Uterus (tissue), 3 donors: ENCODE measurements at regions not wholly inside any gene's neighbourhood (a gene's known extent, or its start where the extent isn't known, plus 50 kb on each side); places are given as distances from the start of the nearest gene placed in this dataset.

Experiments used
- DNase-seq, 2 donors: peaks; one replicate each; pipeline ENCODE4 v3.0.0-alpha.2; 2019 to 2020
- H3K27ac ChIP-seq, 2 donors: fragments of 200-600 bp; sonication (generic); 1 replicate in 1 of 2; 2 replicates in 1 of 2; pipeline ENCODE4 v1.5.1; 2016 to 2018
- H3K27me3 ChIP-seq, 2 donors: fragments of 200-600 bp; sonication (generic); one replicate each; pipeline ENCODE4 v1.5.1; 2018 to 2019; ENCODE audit warnings: control low read depth in 1 of 2
- H3K36me3 ChIP-seq, 2 donors: fragments of 200-600 bp; sonication (generic); one replicate each; pipeline ENCODE4 v1.5.1; 2019; ENCODE audit warnings: control low read depth in 1 of 2
- H3K4me1 ChIP-seq, 2 donors: fragments of 200-600 bp; sonication (generic); one replicate each; pipeline ENCODE4 v1.5.1; 2018 to 2019; ENCODE audit warnings: control low read depth in 1 of 2
- H3K4me3 ChIP-seq, 2 donors: fragments of 200-600 bp; sonication (generic); 1 replicate in 1 of 2; 2 replicates in 1 of 2; pipeline ENCODE4 v1.5.1; 2018 to 2019; ENCODE audit warnings: mild to moderate bottlenecking in 1 of 2
- H3K9me3 ChIP-seq, 2 donors: fragments of 200-600 bp; sonication (generic); one replicate each; pipeline ENCODE4 v1.5.1; 2019; ENCODE audit warnings: control low read depth in 1 of 2
- CTCF ChIP-seq, 4 experiments: fragments of 200-600 bp in 2 of 4; fragments of 450-650 bp in 2 of 4; sonication (generic) in 2 of 4; IDR thresholded peaks; one replicate each; pipeline ENCODE4 v1.5.1; 2016 to 2019; ENCODE audit warnings: antibody characterized with exemption in 4 of 4, mild to moderate bottlenecking in 2 of 4, moderate library complexity in 1 of 4
- POLR2A ChIP-seq, 2 donors: fragments of 450-650 bp; IDR thresholded peaks; one replicate each; pipeline ENCODE4 v1.6.1; 2016; ENCODE audit warnings: antibody characterized with exemption in 2 of 2, mild to moderate bottlenecking in 1 of 2, moderate library complexity in 1 of 2
- intact Hi-C: fragments of 100-400 bp; cut with DNase I; formaldehyde crosslinking; loops from one replicate; pipeline ENCODE4 v1.15.1; 2023; ENCODE audit warnings: low total_unique reads
- donor health status: DM: yes; HTN: yes; CAD: no.

DNA sequence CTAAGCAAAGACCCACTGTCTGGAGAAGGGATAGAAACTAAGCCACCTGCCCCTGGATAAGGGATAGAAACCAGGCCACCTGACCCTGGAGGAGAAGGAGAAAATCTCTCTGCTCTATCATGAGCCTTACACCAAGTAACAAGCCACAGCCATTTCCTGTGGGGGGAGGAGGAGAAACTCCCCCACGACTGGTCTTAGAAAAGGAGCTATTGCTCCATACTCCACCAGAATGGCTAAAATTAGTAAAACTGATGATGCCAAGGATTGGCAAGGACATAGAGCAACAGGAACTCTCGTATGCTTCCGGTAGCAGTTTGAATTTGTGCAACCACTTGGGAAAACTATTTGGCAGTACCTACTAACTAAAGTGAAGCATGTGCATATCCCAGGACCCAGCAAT, 70.8 kb downstream of the ACTL7B start:
- Histone ChIP-seq H3K36me3 (no peaks in the 10 kb centered on the region), H3K9me3 (no peaks in the 10 kb centered on the region), H3K27ac (no peak overlapping the region), H3K4me3 (no peak overlapping the region), H3K4me1 (no peaks in the 10 kb centered on the region), H3K27me3 (no peaks in the 10 kb centered on the region)
- TF ChIP-seq CTCF (IDR thresholded peaks at IDR 0.05) (no peak), POLR2A (IDR thresholded peaks at IDR 0.05) (no peak)
- DNase-seq: no peak
- intact Hi-C loops: no loop called here

DNA sequence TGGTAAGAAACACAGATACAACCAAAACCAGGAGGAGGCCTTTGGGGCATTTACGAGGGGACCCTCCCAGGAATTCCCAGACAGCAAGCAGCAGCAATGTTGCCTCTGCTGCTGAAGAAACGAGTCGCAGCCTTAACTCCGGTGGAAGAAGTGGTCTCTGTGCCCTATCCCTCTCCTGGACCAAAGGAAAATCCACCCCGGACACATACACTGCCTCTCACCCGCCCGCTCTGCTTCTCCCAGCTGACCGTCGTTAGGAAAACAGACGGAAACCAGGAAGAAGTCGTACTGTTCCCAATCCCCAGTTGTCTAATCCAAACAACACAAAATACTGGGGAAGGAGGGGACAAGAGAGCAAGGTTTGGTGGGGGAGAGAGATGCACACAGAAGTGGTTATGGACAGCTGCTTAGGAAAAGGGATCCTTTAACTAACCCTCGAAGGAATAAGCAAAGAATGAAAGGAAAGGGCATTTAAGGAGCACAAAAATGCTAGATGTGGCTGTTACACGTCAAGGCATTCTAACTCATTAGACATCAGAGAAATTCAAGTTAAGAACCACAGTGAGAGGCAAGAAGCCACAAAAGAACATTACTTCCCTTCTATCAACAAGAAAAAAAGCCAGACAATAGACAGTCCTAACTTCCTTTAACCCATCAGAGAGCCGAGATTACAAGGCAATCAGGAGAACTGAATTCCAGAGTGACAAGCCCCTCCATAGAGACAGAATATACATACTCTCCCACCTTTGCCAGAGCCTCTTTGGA, 71.9 kb downstream of the ACTL7B start:
- Histone ChIP-seq H3K27me3 (no peaks in the 10 kb centered on the region), H3K27ac (no peak overlapping the region), H3K9me3 (no peaks in the 10 kb centered on the region), H3K4me1 (no peaks in the 10 kb centered on the region), H3K36me3 (no peaks in the 10 kb centered on the region), H3K4me3 (no peak overlapping the region)
- DNase-seq: no peak
- intact Hi-C loops: no loop called here
- no peak for TF ChIP-seq CTCF (IDR thresholded peaks at IDR 0.05)
- no peak for TF ChIP-seq POLR2A (IDR thresholded peaks at IDR 0.05)

GRCh38 chr9:108783326-108783725, 72.5 kb downstream of the ACTL7B start:
- no peaks in the 10 kb centered on the region for H3K9me3 ChIP-seq
- intact Hi-C loops: no loop called here
- no peaks in the 10 kb centered on the region for H3K36me3 ChIP-seq
- H3K4me1 ChIP-seq: no peaks in the 10 kb centered on the region
- no peak for TF ChIP-seq CTCF (IDR thresholded peaks at IDR 0.05)
- TF ChIP-seq POLR2A (IDR thresholded peaks at IDR 0.05): no peak
- no peak overlapping the region for H3K4me3 ChIP-seq
- no peak for DNase-seq
- H3K27me3 ChIP-seq: no peaks in the 10 kb centered on the region
- H3K27ac ChIP-seq: no peak overlapping the region

- no peak overlapping the region for H3K27ac ChIP-seq
- no peak overlapping the region for H3K4me3 ChIP-seq
Observed at GRCh38 chr9:108780942-108781734, 74.6 kb downstream of the ACTL7B start.

More at GRCh38 chr9:108780942-108781734, 74.6 kb downstream of the ACTL7B start:
- DNase-seq: no peak
- H3K36me3 ChIP-seq: no peaks in the 10 kb centered on the region
- no peaks in the 10 kb centered on the region for H3K9me3 ChIP-seq
- intact Hi-C loops: no loop called here
- TF ChIP-seq CTCF (IDR thresholded peaks at IDR 0.05): no peak
- no peak for TF ChIP-seq POLR2A (IDR thresholded peaks at IDR 0.05)
- H3K4me1 ChIP-seq: no peaks in the 10 kb centered on the region
- no peaks in the 10 kb centered on the region for H3K27me3 ChIP-seq
